ENCODE measurements at regions not wholly inside any gene's neighbourhood (a gene's known extent, or its start where the extent isn't known, plus 50 kb on each side); places are given as distances from the start of the nearest gene placed in this dataset.

DNA sequence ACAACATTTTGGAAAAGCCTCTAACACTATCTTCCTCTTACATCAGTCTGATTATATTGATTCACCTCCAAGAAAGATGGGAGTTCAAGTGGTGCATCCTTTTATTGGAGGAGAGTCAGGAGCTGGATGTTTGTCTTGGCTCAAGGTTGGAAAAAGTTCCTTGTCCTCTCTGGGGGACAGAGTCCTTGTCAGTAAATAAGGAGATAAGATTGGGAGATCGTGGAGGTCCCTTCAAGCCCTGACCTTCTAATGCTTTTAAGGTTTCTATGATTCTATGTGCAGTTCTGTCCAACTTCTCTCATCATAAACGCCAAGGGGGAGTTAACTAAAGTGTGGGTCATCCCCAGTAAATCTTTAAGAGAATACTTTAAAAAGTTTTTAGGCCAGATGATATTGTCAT, 60.9 kb upstream of the CCBE1 start:
- no peak for TF ChIP-seq TARDBP (IDR thresholded peaks at IDR 0.05; ENCODE audit: borderline replicate concordance)
- TF ChIP-seq EZH2 (IDR thresholded peaks at IDR 0.05; ENCODE audit: borderline replicate concordance, control insufficient read depth, low read depth, low read length), result no peak
- TF ChIP-seq HDGF (IDR thresholded peaks at IDR 0.05), result no peak
- no peak for TF ChIP-seq POLR2AphosphoS5 (IDR thresholded peaks at IDR 0.05; ENCODE audit: low read length)
- TF ChIP-seq MAX (IDR thresholded peaks at IDR 0.05; ENCODE audit: low read depth, low read length), result no peak
- TF ChIP-seq CHD2 (IDR thresholded peaks at IDR 0.05; ENCODE audit: borderline replicate concordance, low read depth, low read length), result no peak
- TF ChIP-seq, protein P1, sequence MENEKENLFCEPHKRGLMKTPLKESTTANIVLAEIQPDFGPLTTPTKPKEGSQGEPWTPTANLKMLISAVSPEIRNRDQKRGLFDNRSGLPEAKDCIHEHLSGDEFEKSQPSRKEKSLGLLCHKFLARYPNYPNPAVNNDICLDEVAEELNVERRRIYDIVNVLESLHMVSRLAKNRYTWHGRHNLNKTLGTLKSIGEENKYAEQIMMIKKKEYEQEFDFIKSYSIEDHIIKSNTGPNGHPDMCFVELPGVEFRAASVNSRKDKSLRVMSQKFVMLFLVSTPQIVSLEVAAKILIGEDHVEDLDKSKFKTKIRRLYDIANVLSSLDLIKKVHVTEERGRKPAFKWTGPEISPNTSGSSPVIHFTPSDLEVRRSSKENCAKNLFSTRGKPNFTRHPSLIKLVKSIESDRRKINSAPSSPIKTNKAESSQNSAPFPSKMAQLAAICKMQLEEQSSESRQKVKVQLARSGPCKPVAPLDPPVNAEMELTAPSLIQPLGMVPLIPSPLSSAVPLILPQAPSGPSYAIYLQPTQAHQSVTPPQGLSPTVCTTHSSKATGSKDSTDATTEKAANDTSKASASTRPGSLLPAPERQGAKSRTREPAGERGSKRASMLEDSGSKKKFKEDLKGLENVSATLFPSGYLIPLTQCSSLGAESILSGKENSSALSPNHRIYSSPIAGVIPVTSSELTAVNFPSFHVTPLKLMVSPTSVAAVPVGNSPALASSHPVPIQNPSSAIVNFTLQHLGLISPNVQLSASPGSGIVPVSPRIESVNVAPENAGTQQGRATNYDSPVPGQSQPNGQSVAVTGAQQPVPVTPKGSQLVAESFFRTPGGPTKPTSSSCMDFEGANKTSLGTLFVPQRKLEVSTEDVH (IDR thresholded peaks at IDR 0.05; ENCODE audit: low read depth, partially characterized antibody), result no peak
- no peak for TF ChIP-seq RAD21 (IDR thresholded peaks at IDR 0.05; ENCODE audit: insufficient read depth, low read depth, low read length)
- no peak for TF ChIP-seq REST (IDR thresholded peaks at IDR 0.05; ENCODE audit: low read depth, low read length)
- no peak for TF ChIP-seq CBX3 (IDR thresholded peaks at IDR 0.05; ENCODE audit: borderline replicate concordance, low read depth)
- no peak for TF ChIP-seq CTCF (IDR thresholded peaks at IDR 0.05 in 2 of 3, conservative IDR thresholded peaks at IDR 0.05 in 1 of 3; ENCODE audit: control insufficient read depth in 2 of 3, extremely low read depth in 1 of 3, insufficient read depth in 1 of 3, low read depth in 3 of 3, low read length in 3 of 3)

All from GM12878 (cell line).